NOMO-1 (cell line): ENCODE measurements at regions not wholly inside any gene's neighbourhood (a gene's known extent, or its start where the extent isn't known, plus 50 kb on each side); places are given as distances from the start of the nearest gene placed in this dataset.

ENCODE experiments used
- DNase-seq, 2 experiments: peaks; one replicate each; lab custom pipeline; 2025; ENCODE audit not compliant: unreplicated experiment in 2 of 2; lab: John Stamatoyannopoulos, UW

GRCh38 chr14:25552826-25553225 is 502.9 kb upstream of the STXBP6 start:
- no peak for DNase-seq

DNA sequence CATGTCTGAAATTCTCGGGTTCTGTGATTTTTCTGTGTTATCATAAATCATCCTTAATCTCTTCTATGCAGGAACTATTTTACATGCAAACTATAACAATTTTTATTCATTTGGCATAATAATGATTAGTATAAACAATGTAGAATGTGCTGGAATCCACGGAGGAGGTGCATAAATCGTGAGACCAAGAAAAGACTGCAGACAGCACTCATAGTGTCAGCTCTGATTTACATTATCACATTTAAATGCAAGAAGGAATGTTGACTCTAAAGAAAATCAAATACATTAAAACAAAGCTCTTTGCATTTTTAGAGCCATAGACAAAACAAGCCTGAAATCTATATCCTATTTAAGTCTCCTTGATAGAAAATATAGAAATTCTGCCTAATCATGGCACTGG is 501.7 kb upstream of the STXBP6 start:
- no peak for DNase-seq

DNA sequence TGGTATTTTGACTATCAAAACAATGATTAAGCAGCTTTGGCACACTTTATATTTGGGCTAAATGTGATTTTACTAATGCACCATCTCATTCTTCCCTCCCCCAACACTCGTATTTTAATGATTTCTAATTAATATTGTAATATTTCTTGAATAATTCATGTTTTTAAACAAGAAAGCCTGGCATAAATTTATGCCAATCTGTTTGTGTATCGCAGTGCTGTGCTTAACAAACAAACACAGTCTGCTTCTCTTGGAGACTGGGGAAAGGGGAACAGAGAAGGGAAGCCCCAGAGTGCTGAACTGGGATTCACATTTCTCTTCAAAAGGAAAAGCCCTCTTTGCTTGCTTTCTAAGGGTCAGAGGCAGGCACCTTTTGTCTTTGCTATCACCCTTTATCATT is 496.9 kb upstream of the STXBP6 start:
- DNase-seq, result no peak

DNA sequence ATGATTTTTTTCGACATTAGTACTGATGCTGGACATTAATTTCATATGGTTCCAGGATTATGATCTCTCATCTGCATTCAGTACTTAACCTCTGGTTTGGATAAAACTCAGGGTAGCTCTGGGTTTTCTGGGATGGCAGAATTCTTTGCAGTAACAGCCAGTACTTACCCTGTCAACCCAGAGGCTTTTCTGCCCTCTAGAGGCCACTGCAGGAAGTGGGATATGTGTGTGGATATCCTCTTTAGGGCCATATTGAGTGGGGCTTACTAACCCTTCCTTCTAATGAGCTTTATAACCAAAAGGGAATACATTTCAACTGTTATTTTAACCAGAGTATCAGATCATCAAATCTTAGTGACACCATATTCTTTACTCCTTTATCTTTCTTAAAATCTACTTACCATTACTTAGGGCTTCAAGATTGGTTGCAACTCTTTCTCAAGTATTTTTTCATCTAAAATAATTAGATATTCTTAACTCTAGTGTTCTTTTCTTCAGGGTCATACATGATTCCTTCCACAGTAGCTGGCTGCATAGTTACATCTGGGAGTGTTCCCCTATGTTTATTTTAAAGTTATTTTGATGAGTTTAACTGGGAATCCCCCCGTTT is 488.0 kb upstream of the STXBP6 start:
- DNase-seq, result no peak

GRCh38 chr14:25526290-25526689 is 476.3 kb upstream of the STXBP6 start:
- no peak for DNase-seq

DNA sequence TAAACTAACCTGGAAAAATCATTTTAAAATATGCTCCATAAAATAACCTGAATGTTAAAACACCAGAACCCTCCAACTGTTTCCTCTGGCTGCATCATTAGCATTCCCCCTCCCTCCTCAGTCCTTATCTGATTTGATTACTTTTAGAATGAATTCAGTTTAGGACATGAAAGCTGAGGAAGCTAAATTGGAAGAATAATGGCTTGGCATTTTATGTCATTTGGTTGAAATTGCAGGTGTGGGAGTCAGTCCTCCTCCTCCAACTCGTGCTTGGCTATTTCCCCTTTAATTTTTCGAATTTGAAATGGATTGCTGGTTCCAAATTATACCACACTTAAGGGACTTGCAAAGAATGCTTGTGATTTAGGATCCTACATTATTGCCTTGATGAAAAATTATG is 473.0 kb upstream of the STXBP6 start:
- DNase-seq, result no peak

DNA sequence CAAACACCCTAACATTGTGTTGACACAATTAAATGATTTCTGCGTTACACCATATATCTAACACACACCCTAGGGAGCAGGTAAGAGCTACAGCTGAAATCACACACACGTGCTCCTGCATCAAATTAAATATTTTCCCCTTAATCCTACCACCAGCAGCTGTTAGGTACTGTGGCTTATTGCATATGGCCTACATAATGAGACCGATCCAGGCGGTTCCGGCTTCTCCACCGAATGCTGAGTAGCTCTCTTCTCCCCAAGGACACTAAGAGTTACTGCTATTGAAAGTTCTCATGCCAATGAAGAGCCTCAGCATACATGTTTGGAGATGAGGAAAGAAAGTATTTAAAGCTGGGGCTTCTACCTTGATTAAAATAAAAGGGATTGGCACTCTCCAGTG is 472.2 kb upstream of the STXBP6 start:
- DNase-seq, result no peak

GRCh38 chr14:25521616-25522015 is 471.7 kb upstream of the STXBP6 start:
- no peak for DNase-seq

DNA sequence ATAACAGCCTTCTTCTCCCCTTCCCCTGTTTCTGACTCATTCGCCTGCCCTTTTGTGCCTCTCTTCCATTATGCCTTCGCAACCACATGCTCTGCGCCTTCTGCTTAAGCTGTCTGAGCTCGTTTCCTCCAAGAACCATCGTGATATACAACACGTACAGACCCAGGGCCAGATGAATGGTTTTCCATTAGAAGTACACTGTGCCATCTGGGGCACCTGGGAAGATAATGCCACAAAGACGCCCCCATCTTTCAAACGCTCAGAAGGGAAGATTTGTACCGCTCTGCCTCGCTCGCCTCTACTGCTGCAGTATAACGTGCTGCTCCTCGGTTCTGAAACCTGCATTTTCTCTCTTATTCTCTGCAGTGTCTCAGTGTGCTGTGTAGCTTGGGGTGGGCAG is 470.9 kb upstream of the STXBP6 start:
- no peak for DNase-seq

GRCh38 chr14:25518364-25518763 is 468.4 kb upstream of the STXBP6 start:
- no peak for DNase-seq

GRCh38 chr14:25516838-25517237 is 466.9 kb upstream of the STXBP6 start:
- no peak for DNase-seq

GRCh38 chr14:25508845-25509244 is 458.9 kb upstream of the STXBP6 start:
- no peak for DNase-seq

- DNase-seq, result no peak
Observed at GRCh38 chr14:25501749-25502148, 451.8 kb upstream of the STXBP6 start.

- DNase-seq, result no peak
Observed at GRCh38 chr14:25488961-25489360, 439.0 kb upstream of the STXBP6 start.

GRCh38 chr14:25485381-25485780 is 435.4 kb upstream of the STXBP6 start:
- DNase-seq, result no peak

DNA sequence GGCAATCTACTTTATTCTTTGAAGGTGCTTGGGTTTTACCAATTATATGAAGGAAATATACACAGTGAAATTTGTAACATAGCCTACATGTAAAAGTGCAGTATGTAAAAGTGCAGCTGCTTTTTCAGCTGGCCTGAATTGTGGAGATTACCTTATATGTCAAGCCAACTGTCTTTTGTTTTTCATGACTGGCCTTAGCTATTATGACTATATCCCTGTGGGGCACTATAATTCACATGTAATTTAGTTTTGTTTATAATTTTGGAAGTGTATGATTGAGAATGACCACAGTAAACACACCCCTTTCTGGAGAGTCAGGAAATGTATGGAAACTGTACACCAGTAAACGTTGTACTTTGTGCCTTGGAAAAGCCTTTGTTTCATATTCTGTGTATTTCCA is 435.0 kb upstream of the STXBP6 start:
- no peak for DNase-seq

GRCh38 chr14:25484235-25484634 is 434.3 kb upstream of the STXBP6 start:
- DNase-seq, result no peak

DNA sequence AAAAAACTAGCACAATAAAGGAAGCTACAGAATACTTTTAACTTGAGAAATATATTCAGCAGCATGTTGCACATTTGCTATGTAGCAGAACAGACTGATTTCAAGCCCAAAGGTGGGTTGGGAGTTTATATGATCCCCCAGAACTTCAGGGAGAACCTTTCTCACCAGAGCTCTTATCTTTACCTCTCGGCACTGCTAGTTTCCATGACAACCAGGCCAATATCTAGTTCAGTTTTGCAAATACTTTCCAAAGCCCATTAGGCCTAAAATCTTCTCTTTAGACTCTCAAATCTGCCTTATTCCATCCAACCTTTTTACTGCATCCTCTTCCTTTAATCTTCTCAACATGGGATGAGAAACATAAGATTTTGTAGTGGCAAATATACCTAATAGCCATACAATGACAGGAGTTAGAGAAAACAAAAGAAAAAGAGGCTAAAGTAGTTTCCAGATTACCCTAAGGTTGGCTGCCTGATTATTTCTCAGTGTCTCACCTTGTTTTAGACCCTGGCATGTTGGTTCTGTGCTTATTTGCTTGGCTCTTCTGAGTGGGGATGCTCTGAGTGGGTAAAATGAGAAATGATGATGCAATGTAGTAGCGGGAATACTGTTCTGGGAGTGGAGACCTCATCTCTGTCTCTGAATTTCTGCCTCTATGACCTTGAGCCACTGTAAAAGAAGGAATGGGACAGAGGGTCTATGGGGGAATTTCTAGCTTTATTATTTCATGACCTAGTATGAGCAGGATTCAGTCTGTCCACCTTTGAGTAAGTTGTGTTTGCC is 427.6 kb upstream of the STXBP6 start:
- no peak for DNase-seq

GRCh38 chr14:25472700-25473099 is 422.8 kb upstream of the STXBP6 start:
- DNase-seq, result no peak

GRCh38 chr14:25464772-25465171 is 414.8 kb upstream of the STXBP6 start:
- DNase-seq, result no peak

DNA sequence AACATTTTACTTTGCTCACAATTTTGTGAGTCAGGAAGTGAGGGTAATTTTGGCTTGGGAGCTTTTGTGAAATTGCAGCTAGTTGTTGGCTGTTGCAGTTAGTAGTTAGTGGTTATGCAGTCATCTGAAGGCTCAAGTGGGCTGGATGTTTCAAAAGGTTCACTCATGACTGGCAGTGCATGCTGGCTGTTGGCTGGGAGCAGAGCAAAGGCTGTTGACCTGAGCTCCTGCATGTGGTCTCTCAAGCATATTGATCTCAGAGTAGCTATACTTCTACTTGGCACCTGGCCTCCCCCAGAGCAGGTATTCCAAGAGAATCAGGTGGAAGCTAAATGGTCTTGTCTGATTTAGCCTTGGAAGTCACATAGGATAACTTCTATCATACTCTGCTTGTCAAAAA is 414.1 kb upstream of the STXBP6 start:
- DNase-seq, result no peak

GRCh38 chr14:25463480-25463879 is 413.5 kb upstream of the STXBP6 start:
- no peak for DNase-seq

- DNase-seq, result no peak
Observed at GRCh38 chr14:25461780-25462179, 411.8 kb upstream of the STXBP6 start.
